GM19324 (cell line): ENCODE measurements at regions not wholly inside any gene's neighbourhood (a gene's known extent, or its start where the extent isn't known, plus 50 kb on each side); places are given as distances from the start of the nearest gene placed in this dataset.
A peak's percentile ranks its signal among the peaks of the same experiment; 100 is the strongest.
"Not testable (repeated sequence)": the region's sequence is repeated elsewhere in the genome, so short reads cannot be mapped to it uniquely, and the experiment has no call there.

Experiments used
- ATAC-seq: cut with Tn5 transposase; IDR thresholded peaks from one replicate; pipeline ENCODE4 v1.9.1; 2021; ENCODE audit warnings: mild to moderate bottlenecking, moderate library complexity; ENCODE audit not compliant: unreplicated experiment, low FRiP score

DNA sequence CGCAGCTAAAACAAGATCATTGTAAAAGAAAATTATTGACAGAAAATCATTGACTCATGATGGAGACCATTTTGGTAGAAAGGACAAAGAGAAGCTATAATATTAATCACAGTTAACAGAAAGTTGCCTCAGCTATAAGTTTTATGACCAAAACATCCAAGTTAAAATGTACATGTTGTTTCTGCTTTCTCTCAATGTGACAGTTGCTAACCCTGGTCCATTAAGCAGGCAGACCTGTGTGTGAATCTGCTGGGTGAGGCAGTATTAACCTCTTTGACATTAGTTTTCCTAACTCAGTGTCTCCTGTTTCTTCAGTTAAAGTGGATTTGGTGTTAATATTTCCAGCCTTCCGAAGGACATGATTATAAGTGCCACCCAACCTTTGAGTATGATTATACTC, 94.8 kb upstream of the DCLK2 start:
- ATAC-seq: no peak

DNA sequence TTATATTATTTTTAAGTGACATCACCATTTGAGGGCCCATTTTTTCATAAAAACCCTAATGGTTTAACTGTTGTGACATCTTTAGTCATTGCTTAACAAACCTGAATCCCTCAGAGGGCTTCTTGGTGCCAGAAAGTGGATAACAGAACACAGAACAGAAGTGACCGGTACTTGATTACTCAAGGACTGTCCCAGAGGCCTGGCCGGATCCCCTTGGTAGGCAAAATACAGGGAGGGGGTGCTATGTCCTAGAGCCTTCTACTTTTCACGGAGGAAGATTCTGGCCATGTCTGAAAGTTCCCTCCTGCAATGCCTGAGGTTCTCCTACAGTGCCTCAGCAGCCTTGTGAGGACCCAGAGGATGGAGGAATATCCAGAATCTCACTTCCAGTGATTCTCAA, 94.3 kb upstream of the DCLK2 start:
- ATAC-seq: no peak

DNA sequence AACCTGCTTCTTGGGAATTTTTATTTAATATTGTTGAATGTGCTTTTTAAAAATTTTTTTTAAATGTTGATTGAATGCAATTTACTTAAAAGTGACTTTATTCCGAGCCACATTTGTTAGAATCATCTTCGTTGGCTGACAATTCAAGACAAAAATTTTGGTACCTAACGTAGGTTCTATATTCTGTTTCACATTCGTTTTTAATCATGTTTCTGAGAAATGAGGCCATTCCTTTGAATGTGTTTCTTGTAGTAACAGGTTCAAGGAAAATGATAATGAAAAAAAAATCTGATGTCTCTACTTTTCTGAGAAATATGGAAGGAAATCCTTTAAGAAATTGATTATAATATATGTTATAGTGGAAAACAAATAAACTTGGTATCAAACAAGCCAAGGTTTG, 92.3 kb upstream of the DCLK2 start:
- ATAC-seq: no peak

DNA sequence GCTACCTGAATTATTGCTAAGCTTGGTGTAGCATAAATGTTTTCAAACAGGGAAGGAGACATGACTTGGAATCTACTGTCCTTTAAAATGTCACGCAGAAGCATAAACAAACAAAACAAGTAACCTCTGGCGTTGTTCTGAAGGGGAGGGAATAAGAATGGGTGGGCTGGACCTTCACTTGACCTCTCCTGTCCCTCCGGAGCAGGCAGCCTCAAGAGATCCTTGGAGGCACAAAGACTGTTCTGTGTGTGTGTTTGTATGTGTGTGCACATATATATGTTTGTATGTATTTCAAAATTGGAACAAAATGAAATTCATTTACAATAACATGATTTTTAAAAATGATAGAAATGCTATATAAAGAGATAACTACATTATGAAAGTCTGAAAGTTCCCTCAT, 91.3 kb upstream of the DCLK2 start:
- ATAC-seq: no peak

DNA sequence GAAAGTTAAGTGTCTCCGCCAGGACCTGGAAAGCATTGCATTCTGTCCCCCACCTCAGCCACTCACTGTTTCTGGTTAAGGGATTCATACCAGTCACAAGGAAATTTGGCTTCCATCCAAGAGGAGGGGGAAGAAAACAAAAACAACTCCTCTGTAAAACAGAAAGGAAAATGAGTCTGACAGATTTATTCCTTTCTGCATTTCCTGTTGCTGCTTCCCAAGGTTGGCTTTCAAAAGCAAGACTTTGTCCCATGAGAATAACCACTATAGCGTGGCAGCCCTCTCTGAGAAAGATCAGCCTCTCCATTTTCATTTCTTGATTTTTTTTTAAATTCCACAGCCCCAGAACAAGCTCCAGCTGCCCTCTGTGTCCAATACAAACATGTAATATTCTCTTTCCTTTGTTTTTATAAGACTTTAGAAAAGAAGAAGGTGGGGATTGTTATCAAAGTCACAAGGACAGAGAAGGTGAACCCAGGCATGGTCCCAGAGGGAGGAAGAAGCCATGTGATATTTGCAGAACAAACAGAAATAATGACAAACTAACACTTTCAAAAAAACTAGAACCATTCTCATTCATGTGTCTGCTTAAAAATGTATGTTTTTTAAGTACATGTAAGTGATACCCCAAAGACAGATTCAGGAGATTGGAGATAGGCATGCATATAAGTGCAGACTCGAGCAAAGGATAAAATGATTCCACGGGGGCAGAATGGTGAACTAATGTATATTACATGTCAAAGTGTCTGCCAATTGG, 90.7 kb upstream of the DCLK2 start:
- ATAC-seq: no peak

DNA sequence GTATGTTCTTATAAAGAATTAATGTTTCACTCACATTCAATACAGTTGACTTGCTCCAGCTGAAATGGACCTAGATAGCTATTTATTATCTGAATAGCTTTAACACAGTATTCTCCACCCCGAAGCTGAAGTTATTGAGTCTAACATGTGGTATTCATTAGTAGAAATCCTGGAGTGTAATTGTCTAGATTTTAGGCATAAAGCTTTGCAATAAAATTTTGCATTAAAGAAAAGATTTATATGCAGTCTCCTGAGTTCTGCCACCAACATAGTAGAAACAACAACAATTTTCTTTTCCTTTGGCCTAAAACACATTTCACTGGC, 90.2 kb upstream of the DCLK2 start:
- no peak for ATAC-seq

DNA sequence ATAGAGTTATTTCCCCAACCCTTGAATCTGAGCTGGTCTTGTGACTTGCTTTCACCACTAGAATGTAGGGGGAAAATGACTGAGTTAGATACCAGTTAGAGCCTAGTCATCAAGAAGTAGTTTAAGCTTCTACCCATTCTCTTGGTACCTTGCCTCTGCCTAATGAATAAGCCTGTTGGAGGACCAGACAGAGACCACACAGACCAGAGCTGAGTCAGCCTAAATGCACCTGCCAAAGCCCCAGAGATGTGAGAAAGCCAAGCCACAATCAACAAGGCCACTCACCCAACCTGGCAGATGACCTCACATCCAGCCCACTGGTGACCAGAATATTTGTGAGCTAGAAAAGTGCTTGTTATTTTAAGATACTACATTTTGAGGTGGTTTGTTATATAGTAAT, 85.2 kb upstream of the DCLK2 start:
- no peak for ATAC-seq

DNA sequence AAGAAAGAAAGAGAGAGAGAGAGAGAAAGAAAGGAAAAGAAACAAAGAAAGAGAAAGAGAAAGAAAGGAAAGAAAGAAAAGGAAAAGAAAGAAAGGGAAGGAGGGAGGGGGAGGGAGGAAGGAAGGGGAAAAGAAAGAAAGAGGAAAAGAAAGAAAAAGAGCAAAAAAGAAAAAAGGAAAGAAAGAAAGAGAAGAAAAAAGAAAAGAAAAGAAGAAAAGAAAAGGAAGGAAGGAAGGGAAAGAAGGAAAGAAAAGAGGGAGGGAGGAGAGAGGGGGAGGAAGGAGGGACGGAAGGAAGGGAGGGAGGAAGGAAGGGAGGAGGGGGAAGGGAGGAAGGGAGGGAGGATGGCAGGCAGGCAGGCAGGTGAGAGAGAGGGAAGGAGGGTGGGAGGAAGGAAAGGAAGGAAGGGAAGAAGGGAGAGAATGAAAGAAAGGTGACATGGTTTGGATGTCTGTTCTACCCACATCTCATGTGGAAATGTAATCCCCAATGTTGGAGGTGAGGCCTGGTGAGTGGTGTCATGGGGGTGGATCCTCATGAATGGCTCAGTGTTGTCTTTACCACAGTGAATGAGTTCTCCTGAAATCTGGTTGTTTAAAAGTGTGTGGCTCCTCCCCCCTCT, 83.0 kb upstream of the DCLK2 start:
- ATAC-seq: no peak

DNA sequence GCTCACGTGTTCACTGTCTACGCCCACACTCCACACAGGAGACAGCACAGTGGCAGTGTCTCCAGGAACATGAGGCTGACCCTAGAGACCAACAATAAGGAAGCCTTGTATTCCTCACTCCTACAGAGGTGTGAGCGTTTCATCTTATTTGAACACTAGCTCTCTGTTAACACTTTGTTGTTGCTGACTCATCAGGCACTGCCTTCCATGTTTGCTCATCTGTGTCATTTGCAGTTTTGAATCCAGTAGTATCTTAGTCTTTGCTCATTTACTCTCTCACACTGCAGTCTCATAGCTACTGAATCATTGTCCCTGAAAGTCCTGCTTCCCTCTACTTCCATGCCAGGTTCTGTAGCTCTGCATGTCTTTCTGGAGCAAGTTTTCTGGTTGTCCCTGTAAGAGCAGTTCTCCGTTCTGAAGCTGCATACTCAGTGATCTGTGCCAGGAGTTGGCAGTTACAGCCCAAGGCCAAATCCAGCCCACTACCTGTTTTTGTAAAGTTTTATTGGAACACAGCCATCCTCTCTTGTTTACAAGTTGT, 80.3 kb upstream of the DCLK2 start:
- ATAC-seq: no peak

DNA sequence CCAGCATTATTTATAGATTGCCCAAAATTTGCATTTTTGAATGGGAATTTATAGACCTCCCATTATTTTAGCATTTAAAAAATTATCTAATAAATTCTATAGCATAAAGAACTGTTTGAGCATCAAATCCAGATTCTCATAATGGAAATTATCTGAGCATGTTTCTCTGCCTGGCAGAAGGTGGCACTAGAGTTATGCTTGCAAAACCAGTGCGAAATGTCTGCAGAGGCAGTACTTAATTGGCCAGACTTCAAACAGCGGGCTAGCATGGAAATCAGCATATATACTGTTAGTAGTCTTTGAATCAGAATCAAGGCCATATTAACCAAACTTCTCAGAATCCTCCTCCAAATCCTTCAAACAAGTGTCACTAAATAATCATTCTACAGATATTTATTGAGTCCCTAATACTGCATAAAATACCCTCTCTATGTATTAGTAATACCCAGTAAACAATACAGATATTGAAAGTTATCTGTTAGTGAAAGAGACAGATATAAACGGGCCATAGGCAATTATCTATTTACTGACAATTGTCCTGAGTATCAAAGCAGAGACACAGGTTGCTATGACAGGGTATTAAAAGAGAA, 78.7 kb upstream of the DCLK2 start:
- no peak for ATAC-seq

DNA sequence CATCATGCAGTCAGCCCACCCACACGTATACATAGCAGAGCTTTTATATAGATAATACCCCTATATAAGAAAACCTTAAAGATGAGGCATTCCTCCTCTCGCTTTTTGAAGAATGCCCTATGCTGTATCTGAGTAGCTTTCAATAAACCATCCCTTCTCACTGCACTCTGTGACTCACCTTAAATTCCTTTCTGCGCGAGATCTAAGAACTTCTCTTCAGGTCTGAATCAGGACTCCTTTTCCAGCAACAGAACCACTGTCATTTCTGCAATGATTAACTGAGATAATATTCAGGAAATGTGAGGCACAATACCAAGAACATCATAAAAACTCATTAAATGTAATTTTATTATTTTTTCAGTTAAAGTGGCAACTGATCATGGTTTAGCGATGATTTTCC, 76.4 kb upstream of the DCLK2 start:
- no peak for ATAC-seq

DNA sequence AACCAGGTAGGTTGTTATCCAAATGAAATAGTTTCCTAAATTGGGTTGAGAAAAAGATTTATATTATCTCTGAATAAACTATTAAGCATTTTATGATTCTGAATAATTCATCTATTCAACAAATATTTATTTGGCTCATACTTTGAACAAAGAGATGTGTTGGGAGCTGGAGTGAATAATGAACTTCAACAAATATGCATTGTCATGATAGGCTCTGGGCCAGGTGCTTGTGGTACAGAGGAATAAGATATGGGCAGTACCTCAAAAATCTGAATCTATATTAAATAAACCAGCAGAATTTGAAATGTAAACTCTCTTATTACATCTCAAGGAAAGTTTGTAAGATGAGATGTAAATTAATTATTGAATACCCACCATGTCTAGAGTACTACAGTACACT, 75.7 kb upstream of the DCLK2 start:
- no peak for ATAC-seq

DNA sequence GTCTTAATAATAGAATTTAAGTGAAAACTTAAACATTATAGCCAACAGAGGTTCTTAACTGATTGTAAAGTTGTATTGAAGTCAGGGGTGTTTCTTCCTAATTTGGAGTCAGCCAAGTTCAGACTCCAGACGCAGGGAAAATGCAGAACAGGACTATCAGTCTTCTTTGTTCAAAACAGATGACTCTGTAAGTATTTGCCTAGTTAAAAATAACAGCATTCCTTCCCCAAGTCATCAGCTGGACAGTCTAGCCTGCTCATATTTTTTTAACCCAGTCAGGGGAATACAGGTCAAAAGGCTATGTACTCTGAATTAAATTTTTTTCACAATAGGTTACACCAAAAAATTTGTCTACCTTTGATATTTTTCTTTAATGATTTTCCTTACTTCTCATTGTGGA, 73.8 kb upstream of the DCLK2 start:
- ATAC-seq: no peak

DNA sequence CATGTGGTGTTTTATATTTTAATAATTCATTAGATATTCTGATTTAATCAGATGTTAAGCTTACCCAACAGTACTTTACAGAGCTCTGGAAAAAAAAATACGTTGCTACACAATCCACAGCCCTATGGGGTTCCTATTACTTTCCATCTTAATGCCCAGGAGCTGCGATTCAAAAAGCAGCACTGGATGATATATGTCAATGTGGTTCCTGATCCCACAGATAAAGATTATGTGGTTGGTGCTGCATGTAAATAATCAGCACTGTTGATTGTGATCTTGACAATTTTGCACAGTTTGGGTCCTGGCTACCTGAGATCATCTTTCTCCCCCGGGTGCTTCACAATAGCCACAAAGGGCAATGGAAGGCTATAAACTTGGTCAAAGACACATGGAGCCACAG, 72.7 kb upstream of the DCLK2 start:
- ATAC-seq: no peak

DNA sequence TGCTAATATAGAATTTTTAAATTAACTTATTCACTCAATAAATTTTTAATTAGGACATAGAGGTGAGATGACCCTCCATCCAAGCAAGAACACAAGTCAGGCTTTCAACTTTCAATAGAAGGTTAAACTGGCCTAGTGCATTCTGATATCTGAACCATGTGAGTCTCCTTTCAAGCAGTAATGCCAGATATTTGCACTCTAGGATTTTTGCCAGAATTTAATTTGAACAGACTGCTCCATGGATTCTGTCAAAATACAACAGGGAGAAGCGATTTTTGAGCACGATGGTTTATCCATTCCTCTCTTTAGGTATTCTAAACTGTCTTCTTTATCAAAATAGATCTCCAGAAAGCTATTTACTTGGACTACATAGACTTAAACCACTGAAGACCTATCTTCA, 72.0 kb upstream of the DCLK2 start:
- no peak for ATAC-seq

DNA sequence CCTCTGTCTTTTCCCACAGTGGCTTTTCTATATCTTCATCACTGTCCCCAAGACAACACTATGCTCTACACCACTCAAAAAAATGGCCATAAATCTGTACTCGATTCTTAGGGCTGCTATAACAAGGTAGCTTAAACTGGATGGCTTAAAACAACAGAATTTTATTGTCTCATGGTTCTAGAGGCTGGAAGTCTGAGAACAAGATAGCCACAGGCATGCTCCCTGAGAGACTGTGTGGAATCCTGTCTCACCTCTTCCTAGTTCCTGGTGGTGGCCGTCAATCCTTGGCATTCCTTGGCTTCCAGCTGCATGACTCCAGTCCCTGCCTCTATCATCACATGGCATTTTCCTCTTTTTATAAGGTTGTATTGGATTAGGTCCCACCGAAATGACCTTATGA, 70.7 kb upstream of the DCLK2 start:
- ATAC-seq: no peak

DNA sequence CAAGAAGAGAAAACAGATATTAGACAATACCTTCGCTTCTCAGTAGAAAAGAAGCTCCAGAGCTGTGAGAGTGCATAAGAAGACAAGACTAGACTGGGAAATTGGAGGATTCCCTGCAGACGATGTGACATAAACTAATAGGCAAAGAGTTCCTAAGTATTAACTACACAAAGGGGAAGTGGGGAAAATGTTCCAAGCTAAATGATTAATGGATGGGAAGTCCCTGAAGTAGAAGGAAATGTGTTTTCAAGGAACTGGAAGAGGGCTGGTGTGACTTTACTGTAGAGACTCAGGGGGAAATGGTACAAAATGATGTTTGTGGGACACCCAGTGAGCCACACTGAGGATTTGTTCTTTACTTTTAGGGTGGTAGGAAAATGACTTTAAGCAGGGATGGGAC, 69.7 kb upstream of the DCLK2 start:
- no peak for ATAC-seq

DNA sequence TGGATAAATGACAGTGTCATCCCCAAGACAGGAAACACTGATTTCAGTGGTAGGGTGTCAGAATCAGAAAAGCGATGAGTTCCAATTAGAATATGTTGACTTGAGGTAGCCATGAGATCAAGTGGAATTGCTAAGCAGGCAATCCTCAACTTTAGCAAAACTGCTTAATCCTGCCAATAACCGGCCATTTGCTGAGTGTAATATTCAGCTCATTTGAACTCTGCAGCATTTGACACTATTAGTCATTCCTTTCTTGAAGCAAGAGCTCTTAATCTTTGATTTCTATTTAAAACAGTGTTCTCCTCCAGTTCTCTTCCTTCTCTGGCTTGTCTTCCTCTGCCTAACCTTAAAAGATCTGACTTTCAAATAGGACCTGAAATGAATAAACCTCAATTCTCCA, 68.7 kb upstream of the DCLK2 start:
- ATAC-seq: no peak

DNA sequence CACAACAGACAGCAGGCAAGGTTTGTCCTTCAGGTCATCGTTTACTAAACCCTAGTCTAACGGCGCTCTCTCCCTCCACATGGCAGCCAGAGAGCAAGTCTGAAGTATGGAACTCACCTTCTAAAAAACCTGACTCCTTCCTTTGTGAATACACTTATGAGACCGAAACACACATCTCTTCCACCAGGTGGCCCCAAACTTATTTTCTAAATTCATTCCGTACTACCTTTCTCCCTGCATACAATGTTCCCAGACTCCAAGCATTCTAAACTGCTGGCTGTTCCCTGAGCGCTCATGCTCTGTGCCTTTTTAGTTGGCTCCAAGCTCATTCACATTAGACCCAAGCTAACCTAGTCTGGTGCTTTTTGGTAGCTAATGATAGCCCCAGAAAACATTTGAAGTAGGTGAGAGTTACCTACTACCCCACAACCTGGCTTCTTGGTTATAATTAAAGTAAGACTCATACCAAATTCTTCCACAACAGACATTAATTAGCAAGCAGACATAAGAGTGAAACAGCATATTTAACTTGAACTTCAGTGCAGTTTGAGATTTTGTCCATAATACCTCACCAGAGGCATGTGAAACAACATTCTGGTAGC, 67.6 kb upstream of the DCLK2 start:
- peak; percentile 62 for ATAC-seq

DNA sequence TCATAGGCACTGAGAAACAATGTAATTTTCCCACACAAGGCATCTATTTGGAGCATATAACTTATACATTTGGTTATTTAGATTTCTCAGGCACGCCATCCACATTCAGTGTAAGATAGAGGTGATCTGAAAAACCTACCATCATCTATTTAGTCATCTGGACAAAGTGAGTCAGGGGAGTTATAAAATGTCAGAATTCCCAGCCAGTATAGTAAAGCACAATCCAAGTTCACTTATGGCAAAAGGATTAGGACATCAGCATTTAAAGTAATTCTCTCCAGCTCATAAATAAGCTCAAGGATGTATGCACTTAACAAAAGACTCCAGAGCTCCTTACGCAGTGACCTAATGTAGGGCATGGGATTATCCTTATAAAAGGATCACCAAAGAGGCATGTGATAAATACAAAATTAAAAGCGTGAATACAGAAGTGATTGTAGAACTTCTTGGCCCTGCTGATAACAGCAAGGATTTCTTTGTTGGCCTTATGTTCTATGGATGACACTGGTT, 65.3 kb upstream of the DCLK2 start:
- no peak for ATAC-seq

DNA sequence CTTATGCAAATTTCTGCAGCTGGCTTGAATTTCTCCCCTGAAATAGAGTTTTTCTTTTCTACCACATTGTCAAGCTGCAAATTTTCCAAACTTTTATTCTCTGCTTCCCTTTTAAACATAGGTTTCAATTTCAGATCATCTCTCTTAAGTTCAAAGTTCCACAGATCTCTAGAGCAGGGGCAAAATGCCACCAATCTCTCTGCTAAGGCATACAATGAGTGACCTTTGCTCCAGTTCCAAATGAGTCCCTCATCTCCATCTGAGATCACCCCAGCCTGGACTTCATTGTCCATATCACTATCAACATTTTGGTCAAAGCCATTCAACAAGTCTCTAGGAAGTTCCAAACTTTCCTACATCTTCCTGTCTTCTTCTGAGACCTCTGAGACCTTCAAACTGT, 62.3 kb upstream of the DCLK2 start:
- ATAC-seq: not testable (repeated sequence)
